ENCODE measurements at regions not wholly inside any gene's neighbourhood (a gene's known extent, or its start where the extent isn't known, plus 50 kb on each side); places are given as distances from the start of the nearest gene placed in this dataset.

GRCh38 chr20:40037511-40037910 is 651.5 kb downstream of the MAFB start:
- ChIA-PET POLR2A (ENCODE audit: unreplicated experiment) (no interaction called here), CTCF (no interaction called here)
- Histone ChIP-seq H3K36me3 (ENCODE audit: low read depth, low read length) (no peaks in the 10 kb centered on the region), H3K4me3 (ENCODE audit: low read length) (no peak overlapping the region), H2AFZ (ENCODE audit: low read length) (no peak overlapping the region), H3K4me1 (ENCODE audit: insufficient read depth, low read length) (no peaks in the 10 kb centered on the region), H3K27ac (ENCODE audit: low read length) (no peak overlapping the region), H3K9ac (ENCODE audit: low read length) (no peak overlapping the region), H3K27me3 (ENCODE audit: low read length) (no peaks in the 10 kb centered on the region), H3K9me3 (ENCODE audit: low read length) (peaks cover 27% of the 10 kb centered on the region; the same call in 1 of the 2 replicates), H3K4me2 (ENCODE audit: low read length) (no peak overlapping the region), H3F3A (ENCODE audit: low read length, unreplicated experiment) (no peaks in the 10 kb centered on the region), H3K79me2 (ENCODE audit: low read length) (no peaks in the 10 kb centered on the region), H3K9me2 (replicated peaks; ENCODE audit: low read length) (no peaks in the 10 kb centered on the region), H4K20me1 (ENCODE audit: low read length) (no peaks in the 10 kb centered on the region)
- no TSS peak for BruUV-seq (replicated peaks)
- DNase-seq (no peak), ATAC-seq (no peak)
- intact Hi-C loops (cut with micrococcal nuclease) = no loop called here
- TF ChIP-seq EZH2 (IDR thresholded peaks at IDR 0.05; ENCODE audit: low read length, unreplicated experiment) = no peak

GRCh38 chr20:40029589-40029988 is 659.4 kb downstream of the MAFB start:
- Histone ChIP-seq H3K79me2 (ENCODE audit: low read length) (no peaks in the 10 kb centered on the region), H3K27ac (ENCODE audit: low read length) (no peak overlapping the region), H4K20me1 (ENCODE audit: low read length) (no peaks in the 10 kb centered on the region), H3K4me2 (ENCODE audit: low read length) (no peak overlapping the region), H2AFZ (ENCODE audit: low read length) (no peak overlapping the region), H3F3A (ENCODE audit: low read length, unreplicated experiment) (no peaks in the 10 kb centered on the region), H3K27me3 (ENCODE audit: low read length) (no peaks in the 10 kb centered on the region), H3K9me2 (replicated peaks; ENCODE audit: low read length) (no peaks in the 10 kb centered on the region), H3K36me3 (ENCODE audit: low read depth, low read length) (no peaks in the 10 kb centered on the region), H3K4me3 (ENCODE audit: low read length) (no peak overlapping the region), H3K9ac (ENCODE audit: low read length) (no peak overlapping the region), H3K4me1 (ENCODE audit: insufficient read depth, low read length) (no peaks in the 10 kb centered on the region), H3K9me3 (ENCODE audit: low read length) (peaks cover 29% of the 10 kb centered on the region; the same call in 1 of the 2 replicates)
- no peak for DNase-seq
- TF ChIP-seq EZH2 (IDR thresholded peaks at IDR 0.05; ENCODE audit: low read length, unreplicated experiment) = no peak
- TF ChIP-seq EZH2phosphoT487 (IDR thresholded peaks at IDR 0.05; ENCODE audit: borderline replicate concordance, low read length) = no peak
- TF ChIP-seq CTCF (conservative IDR thresholded peaks at IDR 0.05; ENCODE audit: low read depth, low read length) = no peak
- BruUV-seq (replicated peaks) = no TSS peak
- intact Hi-C loops (cut with micrococcal nuclease) = no loop called here
- ChIA-PET CTCF (no interaction called here), POLR2A (ENCODE audit: unreplicated experiment) (no interaction called here)
- no peak for ATAC-seq

- no peaks in the 10 kb centered on the region for H3K4me1 ChIP-seq (ENCODE audit: insufficient read depth, low read length)
- no peaks in the 10 kb centered on the region for H3K9me2 ChIP-seq (replicated peaks; ENCODE audit: low read length)
- ChIA-PET CTCF (no interaction called here), POLR2A (ENCODE audit: unreplicated experiment) (no interaction called here)
- no TSS peak for BruUV-seq (replicated peaks)
- H3K79me2 ChIP-seq (ENCODE audit: low read length) = no peaks in the 10 kb centered on the region
- no peaks in the 10 kb centered on the region for H3F3A ChIP-seq (ENCODE audit: low read length, unreplicated experiment)
- H3K27me3 ChIP-seq (ENCODE audit: low read length) = no peaks in the 10 kb centered on the region
- H3K9ac ChIP-seq (ENCODE audit: low read length) = no peak overlapping the region
- TF ChIP-seq EZH2 (IDR thresholded peaks at IDR 0.05; ENCODE audit: low read length, unreplicated experiment) (no peak), CTCF (conservative IDR thresholded peaks at IDR 0.05; ENCODE audit: low read depth, low read length) (no peak), EZH2phosphoT487 (IDR thresholded peaks at IDR 0.05; ENCODE audit: borderline replicate concordance, low read length) (no peak)
- no peaks in the 10 kb centered on the region for H4K20me1 ChIP-seq (ENCODE audit: low read length)
- H3K36me3 ChIP-seq (ENCODE audit: low read depth, low read length) = no peaks in the 10 kb centered on the region
- ATAC-seq (no peak), DNase-seq (no peak)
- intact Hi-C loops (cut with micrococcal nuclease) = no loop called here
- no peak overlapping the region for H3K27ac ChIP-seq (ENCODE audit: low read length)
- H3K4me3 ChIP-seq (ENCODE audit: low read length) = no peak overlapping the region
- no peak overlapping the region for H2AFZ ChIP-seq (ENCODE audit: low read length)
- H3K4me2 ChIP-seq (ENCODE audit: low read length) = no peak overlapping the region
- H3K9me3 ChIP-seq (ENCODE audit: low read length) = peaks cover 17% of the 10 kb centered on the region; the same call in 1 of the 2 replicates
These were observed 669.5 kb downstream of the MAFB start for GRCh38 chr20:40019510-40019909.
